T-helper 2 cell (primary cell): ENCODE measurements at regions not wholly inside any gene's neighbourhood (a gene's known extent, or its start where the extent isn't known, plus 50 kb on each side); places are given as distances from the start of the nearest gene placed in this dataset.

Experiments
- DNase-seq, 5 experiments: peaks; one replicate each; pipeline versions ENCODE4 v3.0.0 to v3.0.0-alpha.2; 2012 to 2022

GRCh38 chr2:236805800-236806531 is 236.3 kb downstream of the ACKR3 start:
- DNase-seq = no peak

GRCh38 chr2:236809716-236810115 is 240.1 kb downstream of the ACKR3 start:
- no peak for DNase-seq

- DNase-seq = no peak
Measured at GRCh38 chr2:236811062-236811656, 241.5 kb downstream of the ACKR3 start.

- no peak for DNase-seq
Measured at GRCh38 chr2:236813766-236814165, 244.1 kb downstream of the ACKR3 start.

- DNase-seq = no peak
Measured at GRCh38 chr2:236814593-236814992, 245.0 kb downstream of the ACKR3 start.

GRCh38 chr2:236815746-236816145 is 246.1 kb downstream of the ACKR3 start:
- DNase-seq = no peak

GRCh38 chr2:236816197-236817170 is 246.9 kb downstream of the ACKR3 start:
- DNase-seq = no peak

- no peak for DNase-seq
Measured at GRCh38 chr2:236818281-236819045, 248.8 kb downstream of the ACKR3 start.

- no peak for DNase-seq
Measured at GRCh38 chr2:236819275-236820002, 249.8 kb downstream of the ACKR3 start.

- no peak for DNase-seq
Measured at GRCh38 chr2:236820763-236821344, 251.2 kb downstream of the ACKR3 start.

GRCh38 chr2:236823041-236823629 is 253.5 kb downstream of the ACKR3 start:
- no peak for DNase-seq

- DNase-seq = no peak
Measured at GRCh38 chr2:236823963-236824362, 254.3 kb downstream of the ACKR3 start.

GRCh38 chr2:236824836-236825235 is 255.2 kb downstream of the ACKR3 start:
- DNase-seq = no peak

- DNase-seq = no peak
Measured at GRCh38 chr2:236825989-236826510, 256.4 kb downstream of the ACKR3 start.

GRCh38 chr2:236826606-236827156 is 257.1 kb downstream of the ACKR3 start:
- no peak for DNase-seq

- no peak for DNase-seq
Measured at GRCh38 chr2:236827997-236828396, 257.7 kb upstream of the COPS8 start.

- DNase-seq = no peak
Measured at GRCh38 chr2:236828820-236829219, 256.9 kb upstream of the COPS8 start.

- no peak for DNase-seq
Measured at GRCh38 chr2:236830926-236831325, 254.8 kb upstream of the COPS8 start.

GRCh38 chr2:236831698-236832097 is 254.0 kb upstream of the COPS8 start:
- no peak for DNase-seq

GRCh38 chr2:236833501-236834073 is 252.1 kb upstream of the COPS8 start:
- no peak for DNase-seq
